Smooth muscle cell (in vitro differentiated cells): ENCODE measurements at regions not wholly inside any gene's neighbourhood (a gene's known extent, or its start where the extent isn't known, plus 50 kb on each side); places are given as distances from the start of the nearest gene placed in this dataset.

Experiments used
- DNase-seq: peaks from one replicate; lab custom pipeline; 2025; ENCODE audit not compliant: unreplicated experiment; lab: John Stamatoyannopoulos, UW
- H2AFZ ChIP-seq: fragments of 200-600 bp; sonication (generic); 2 replicates; pipeline ENCODE4 v1.6.0; 2016; ENCODE audit warnings: antibody characterized with exemption, low read depth, mild to moderate bottlenecking
- H3F3A ChIP-seq: fragments of 200-600 bp; sonication (generic); 2 replicates; pipeline ENCODE4 v1.6.0; 2017; ENCODE audit warnings: antibody characterized with exemption, low read depth
- H3K27ac ChIP-seq: fragments of 200-600 bp; sonication (generic); 2 replicates; pipeline ENCODE4 v1.5.1; 2016; ENCODE audit warnings: low read depth, mild to moderate bottlenecking
- H3K27me3 ChIP-seq: fragments of 200-600 bp; sonication (generic); 2 replicates; pipeline ENCODE4 v1.6.1; 2016; ENCODE audit warnings: low read depth, mild to moderate bottlenecking
- H3K36me3 ChIP-seq: fragments of 200-600 bp; sonication (generic); 2 replicates; pipeline ENCODE4 v1.5.1; 2016; ENCODE audit warnings: low read depth
- H3K4me1 ChIP-seq: fragments of 200-600 bp; sonication (generic); 2 replicates; pipeline ENCODE4 v1.5.1; 2016; ENCODE audit warnings: low read depth
- H3K4me2 ChIP-seq: fragments of 200-600 bp; sonication (generic); 2 replicates; pipeline ENCODE4 v1.6.0; 2016; ENCODE audit warnings: mild to moderate bottlenecking
- H3K4me3 ChIP-seq: fragments of 200-600 bp; sonication (generic); 2 replicates; pipeline ENCODE4 v1.5.1; 2016; ENCODE audit warnings: mild to moderate bottlenecking
- H3K79me2 ChIP-seq: fragments of 200-600 bp; sonication (generic); 2 replicates; pipeline ENCODE4 v1.6.0; 2016; ENCODE audit warnings: low read depth, mild to moderate bottlenecking
- H3K9ac ChIP-seq: fragments of 200-600 bp; sonication (generic); 2 replicates; pipeline ENCODE4 v1.6.0; 2016; ENCODE audit warnings: low read depth
- H3K9me3 ChIP-seq: fragments of 200-600 bp; sonication (generic); replicated peaks from 2 replicates; pipeline ENCODE4 v1.5.1; 2016; ENCODE audit warnings: low read depth
- H4K20me1 ChIP-seq: fragments of 200-600 bp; sonication (generic); 2 replicates; pipeline ENCODE4 v1.6.0; 2016; ENCODE audit warnings: low read depth
- WGBS: methylation state at CpG from one replicate; pipeline ENCODE4 v1.1.7; 2016; ENCODE audit warnings: low lambda C conversion rate; 5-methylcytosine and 5-hydroxymethylcytosine counted together
- TF ChIP-seq, protein P1 (sequence below): fragments of 200-600 bp; sonication (generic); IDR thresholded peaks from 2 replicates; pipeline ENCODE4 v1.5.1; 2017; ENCODE audit warnings: borderline replicate concordance, mild to moderate bottlenecking, antibody characterized with exemption; ENCODE audit not compliant: insufficient read depth, poor library complexity, severe bottlenecking

DNA sequence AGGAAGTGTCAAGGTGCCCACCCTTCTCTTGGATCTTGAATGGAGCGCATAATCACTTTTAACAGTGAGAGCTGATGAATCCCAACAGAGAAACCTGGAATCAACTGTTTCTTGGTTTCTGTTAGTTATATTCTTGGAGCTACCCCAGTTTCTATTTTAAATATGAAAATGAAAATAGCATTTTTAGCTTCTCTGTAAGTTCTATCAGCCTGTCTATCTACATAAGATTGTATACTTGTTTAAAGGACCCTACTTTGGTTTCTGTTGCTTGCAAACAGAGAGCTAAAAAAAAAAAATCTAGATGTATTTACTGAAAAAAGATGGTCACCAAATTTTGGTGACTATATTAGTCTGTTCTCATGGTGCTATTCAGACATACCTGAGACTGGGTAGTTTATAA lies 670.0 kb downstream of the NCAM2 start:
- DNase-seq: no peak
- Histone ChIP-seq H3K9ac (no peak overlapping the region), H3K4me2 (no peak overlapping the region), H3K4me1 (no peaks in the 10 kb centered on the region), H3K27ac (no peak overlapping the region), H3K4me3 (no peak overlapping the region), H2AFZ (no peak overlapping the region), H3K36me3 (no peaks in the 10 kb centered on the region), H3K27me3 (no peaks in the 10 kb centered on the region), H3K79me2 (no peaks in the 10 kb centered on the region), H3K9me3 (no peaks in the 10 kb centered on the region), H3F3A (no peaks in the 10 kb centered on the region), H4K20me1 (no peaks in the 10 kb centered on the region)
- TF ChIP-seq, protein P1, sequence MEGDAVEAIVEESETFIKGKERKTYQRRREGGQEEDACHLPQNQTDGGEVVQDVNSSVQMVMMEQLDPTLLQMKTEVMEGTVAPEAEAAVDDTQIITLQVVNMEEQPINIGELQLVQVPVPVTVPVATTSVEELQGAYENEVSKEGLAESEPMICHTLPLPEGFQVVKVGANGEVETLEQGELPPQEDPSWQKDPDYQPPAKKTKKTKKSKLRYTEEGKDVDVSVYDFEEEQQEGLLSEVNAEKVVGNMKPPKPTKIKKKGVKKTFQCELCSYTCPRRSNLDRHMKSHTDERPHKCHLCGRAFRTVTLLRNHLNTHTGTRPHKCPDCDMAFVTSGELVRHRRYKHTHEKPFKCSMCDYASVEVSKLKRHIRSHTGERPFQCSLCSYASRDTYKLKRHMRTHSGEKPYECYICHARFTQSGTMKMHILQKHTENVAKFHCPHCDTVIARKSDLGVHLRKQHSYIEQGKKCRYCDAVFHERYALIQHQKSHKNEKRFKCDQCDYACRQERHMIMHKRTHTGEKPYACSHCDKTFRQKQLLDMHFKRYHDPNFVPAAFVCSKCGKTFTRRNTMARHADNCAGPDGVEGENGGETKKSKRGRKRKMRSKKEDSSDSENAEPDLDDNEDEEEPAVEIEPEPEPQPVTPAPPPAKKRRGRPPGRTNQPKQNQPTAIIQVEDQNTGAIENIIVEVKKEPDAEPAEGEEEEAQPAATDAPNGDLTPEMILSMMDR: no peak
- 91% methylated on average over 1 of the region's 1 CpG for WGBS

GRCh38 chr21:21673959-21674358 lies 675.8 kb downstream of the NCAM2 start:
- Histone ChIP-seq H3K27me3 (no peaks in the 10 kb centered on the region), H3K79me2 (no peaks in the 10 kb centered on the region)

GRCh38 chr21:21675601-21676000 lies 677.4 kb downstream of the NCAM2 start:
- H3K9ac ChIP-seq: no peak overlapping the region
- no peaks in the 10 kb centered on the region for H3K27me3 ChIP-seq
- H4K20me1 ChIP-seq: no peaks in the 10 kb centered on the region
- no peak for DNase-seq
- no peaks in the 10 kb centered on the region for H3K79me2 ChIP-seq
- H2AFZ ChIP-seq: no peak overlapping the region
- H3K36me3 ChIP-seq: no peaks in the 10 kb centered on the region
- no peak overlapping the region for H3K4me3 ChIP-seq
- H3K4me2 ChIP-seq: no peak overlapping the region
- no peaks in the 10 kb centered on the region for H3K4me1 ChIP-seq
- no peak overlapping the region for H3K27ac ChIP-seq
- 70% methylated on average over 5 of the region's 5 CpGs for WGBS
- TF ChIP-seq, protein P1: no peak
- no peaks in the 10 kb centered on the region for H3K9me3 ChIP-seq
- H3F3A ChIP-seq: no peaks in the 10 kb centered on the region

More at GRCh38 chr21:21673959-21674358, 675.8 kb downstream of the NCAM2 start:
- DNase-seq: no peak
- 65% methylated on average over 1 of the region's 1 CpG for WGBS
- no peaks in the 10 kb centered on the region for H3F3A ChIP-seq
- H4K20me1 ChIP-seq: no peaks in the 10 kb centered on the region
- no peak overlapping the region for H3K9ac ChIP-seq
- H3K4me2 ChIP-seq: no peak overlapping the region
- H3K4me1 ChIP-seq: no peaks in the 10 kb centered on the region
- H3K9me3 ChIP-seq: no peaks in the 10 kb centered on the region
- H3K4me3 ChIP-seq: no peak overlapping the region
- H3K27ac ChIP-seq: no peak overlapping the region
- H3K36me3 ChIP-seq: no peaks in the 10 kb centered on the region
- TF ChIP-seq, protein P1: no peak
- no peak overlapping the region for H2AFZ ChIP-seq

DNA sequence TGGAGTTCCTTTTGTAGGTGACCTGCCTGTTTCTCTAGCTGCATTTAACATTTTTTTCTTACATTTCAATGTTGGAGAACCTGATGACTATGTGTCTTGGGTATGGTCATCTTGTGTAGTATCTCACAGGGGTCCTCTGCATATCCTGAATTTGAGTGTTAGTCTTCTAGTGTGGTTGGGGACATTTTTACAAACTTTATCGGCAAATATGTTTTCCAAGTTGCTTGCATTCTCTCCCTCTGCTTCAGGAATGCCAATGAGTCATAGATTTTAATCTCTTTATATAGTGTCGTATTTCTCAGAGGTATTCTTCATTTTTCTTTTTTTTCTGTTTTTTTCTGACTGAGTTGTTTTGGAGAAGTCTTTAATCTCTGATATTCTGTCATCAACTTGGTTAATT lies 684.0 kb downstream of the NCAM2 start:
- H3K27ac ChIP-seq: no peak overlapping the region

More for the DNA sequence above, 684.0 kb downstream of the NCAM2 start:
- Histone ChIP-seq H3F3A (no peaks in the 10 kb centered on the region), H4K20me1 (no peaks in the 10 kb centered on the region), H2AFZ (no peak overlapping the region), H3K9me3 (no peaks in the 10 kb centered on the region), H3K4me1 (no peaks in the 10 kb centered on the region), H3K27me3 (no peaks in the 10 kb centered on the region), H3K4me3 (no peak overlapping the region), H3K36me3 (no peaks in the 10 kb centered on the region), H3K79me2 (no peaks in the 10 kb centered on the region), H3K9ac (no peak overlapping the region), H3K4me2 (no peak overlapping the region)
- 67% methylated on average over 2 of the region's 2 CpGs for WGBS
- DNase-seq: no peak
- TF ChIP-seq, protein P1: no peak
